BLaER1 treated with 17β-estradiol and CSF1 and Interleukin-3, amounts not matched to agents 10 nM and 100 nM (cell line): ENCODE measurements at regions not wholly inside any gene's neighbourhood (a gene's known extent, or its start where the extent isn't known, plus 50 kb on each side); places are given as distances from the start of the nearest gene placed in this dataset.

Source experiments
- H3K27ac ChIP-seq, 11 experiments: shearing (Covaris generic); formaldehyde crosslinking; 2 replicates each; pipeline ENCODE4 v1.8.1; 2022
- H3K27me3 ChIP-seq, 11 experiments: shearing (Covaris generic); formaldehyde crosslinking; 2 replicates each; pipeline ENCODE4 v1.8.1; 2022
- H3K36me3 ChIP-seq, 11 experiments: shearing (Covaris generic); formaldehyde crosslinking; 2 replicates each; pipeline ENCODE4 v1.8.1; 2022
- H3K4me1 ChIP-seq, 10 experiments: shearing (Covaris generic); formaldehyde crosslinking; 2 replicates each; pipeline ENCODE4 v1.8.1; 2022
- H3K4me2 ChIP-seq, 11 experiments: shearing (Covaris generic); formaldehyde crosslinking; 2 replicates each; pipeline ENCODE4 v1.8.1; 2022
- H3K4me3 ChIP-seq, 10 experiments: shearing (Covaris generic); formaldehyde crosslinking; 2 replicates each; pipeline ENCODE4 v1.8.1; 2022
- H3K9ac ChIP-seq, 11 experiments: shearing (Covaris generic); formaldehyde crosslinking; 2 replicates each; pipeline ENCODE4 v1.8.1; 2022
- H3K9me3 ChIP-seq, 11 experiments: shearing (Covaris generic); formaldehyde crosslinking; replicated peaks in 1 of 11; 2 replicates each; pipeline ENCODE4 v1.8.1; 2022
- H4K20me1 ChIP-seq, 11 experiments: shearing (Covaris generic); formaldehyde crosslinking; 2 replicates each; pipeline ENCODE4 v1.8.1; 2022
- Cebpa-rat ChIP-seq, 11 experiments: shearing (Covaris generic); IDR thresholded peaks; 2 replicates each; pipeline ENCODE4 v1.8.1; 2022

- Histone ChIP-seq H3K27me3 (no peaks in the 10 kb centered on the region), H3K36me3 (no peaks in the 10 kb centered on the region), H3K4me1 (no peaks in the 10 kb centered on the region), H3K9me3 (0 out of 22 replicates have a peak, but pooled peaks cover 0 to under 1% (median 0%) of the 10 kb centered on the region in 11 experiments), H4K20me1 (no peaks in the 10 kb centered on the region), H3K4me3 (no peak overlapping the region), H3K9ac (no peak overlapping the region), H3K4me2 (no peak overlapping the region), H3K27ac (no peak overlapping the region)
- no peak for TF ChIP-seq Cebpa-rat (IDR thresholded peaks at IDR 0.05)
These were observed 118.0 kb upstream of the PRICKLE1 start for GRCh38 chr12:42707312-42708226.

- H3K4me1 ChIP-seq: no peaks in the 10 kb centered on the region
- no peaks in the 10 kb centered on the region for H3K36me3 ChIP-seq
- no peak overlapping the region for H3K4me3 ChIP-seq
- H3K9me3 ChIP-seq: no peaks in the 10 kb centered on the region
- no peak for TF ChIP-seq Cebpa-rat (IDR thresholded peaks at IDR 0.05)
- H3K4me2 ChIP-seq: no peak overlapping the region
- no peaks in the 10 kb centered on the region for H4K20me1 ChIP-seq
- H3K9ac ChIP-seq: no peak overlapping the region
- no peak overlapping the region for H3K27ac ChIP-seq
- H3K27me3 ChIP-seq: no peaks in the 10 kb centered on the region
These were observed 116.8 kb upstream of the PRICKLE1 start for GRCh38 chr12:42706321-42706720.

GRCh38 chr12:42705863-42706262, 116.3 kb upstream of the PRICKLE1 start:
- H3K27ac ChIP-seq: no peak overlapping the region

GRCh38 chr12:42704810-42705401, 115.4 kb upstream of the PRICKLE1 start:
- Histone ChIP-seq H3K4me2 (no peak overlapping the region), H3K27me3 (no peaks in the 10 kb centered on the region), H3K9ac (no peak overlapping the region), H3K4me1 (no peaks in the 10 kb centered on the region), H3K9me3 (no peaks in the 10 kb centered on the region), H3K27ac (no peak overlapping the region), H3K36me3 (no peaks in the 10 kb centered on the region), H4K20me1 (no peaks in the 10 kb centered on the region), H3K4me3 (no peak overlapping the region)
- TF ChIP-seq Cebpa-rat (IDR thresholded peaks at IDR 0.05): no peak

More at GRCh38 chr12:42705863-42706262, 116.3 kb upstream of the PRICKLE1 start:
- Histone ChIP-seq H3K9me3 (no peaks in the 10 kb centered on the region), H3K4me1 (no peaks in the 10 kb centered on the region), H3K27me3 (no peaks in the 10 kb centered on the region), H3K36me3 (no peaks in the 10 kb centered on the region), H3K9ac (no peak overlapping the region), H3K4me2 (no peak overlapping the region), H3K4me3 (no peak overlapping the region), H4K20me1 (no peaks in the 10 kb centered on the region)
- no peak for TF ChIP-seq Cebpa-rat (IDR thresholded peaks at IDR 0.05)

- Histone ChIP-seq H3K36me3 (no peaks in the 10 kb centered on the region), H3K9me3 (no peaks in the 10 kb centered on the region; a peak in 1 of 22 replicates), H3K27me3 (no peaks in the 10 kb centered on the region), H3K9ac (no peak overlapping the region), H3K4me2 (no peak overlapping the region), H3K4me3 (no peak overlapping the region), H3K4me1 (no peaks in the 10 kb centered on the region), H4K20me1 (no peaks in the 10 kb centered on the region), H3K27ac (no peak overlapping the region)
- TF ChIP-seq Cebpa-rat (IDR thresholded peaks at IDR 0.05): no peak
These were observed 114.8 kb upstream of the PRICKLE1 start for GRCh38 chr12:42704340-42704739.

- TF ChIP-seq Cebpa-rat (IDR thresholded peaks at IDR 0.05): no peak
- H3K27ac ChIP-seq: no peak overlapping the region
These were observed 111.5 kb upstream of the PRICKLE1 start for GRCh38 chr12:42701084-42701483.

GRCh38 chr12:42698213-42698612, 108.7 kb upstream of the PRICKLE1 start:
- 0 out of 22 replicates have a peak overlapping the region, but pooled peaks of 2 of the 11 experiments have one; percentile 3 to 11 for H3K4me2 ChIP-seq

More at GRCh38 chr12:42701084-42701483, 111.5 kb upstream of the PRICKLE1 start:
- H3K36me3 ChIP-seq: no peaks in the 10 kb centered on the region
- peaks cover 0 to 16% (median 4%) of the 10 kb centered on the region in 10 experiments; a peak in 5 of 20 replicates for H3K4me1 ChIP-seq
- H3K9me3 ChIP-seq: peaks cover 7 to 28% (median 14%) of the 10 kb centered on the region in 11 experiments; a peak in 19 of 22 replicates
- no peaks in the 10 kb centered on the region for H4K20me1 ChIP-seq
- no peak overlapping the region for H3K9ac ChIP-seq
- H3K4me2 ChIP-seq: no peak overlapping the region
- no peaks in the 10 kb centered on the region for H3K27me3 ChIP-seq
- no peak overlapping the region for H3K4me3 ChIP-seq

GRCh38 chr12:42696406-42697149, 107.0 kb upstream of the PRICKLE1 start:
- no peak overlapping the region for H3K4me3 ChIP-seq
- H3K9me3 ChIP-seq: peaks cover 13 to 46% (median 23%) of the 10 kb centered on the region in 11 experiments; a peak in 20 of 22 replicates
- TF ChIP-seq Cebpa-rat (IDR thresholded peaks at IDR 0.05): peak in 5 of 11 experiments; percentile 13 to 70 (median 48); a peak in 5 of 22 replicates
- no peaks in the 10 kb centered on the region for H4K20me1 ChIP-seq
- peaks cover 0 to 16% (median 4%) of the 10 kb centered on the region in 10 experiments; a peak in 5 of 20 replicates for H3K4me1 ChIP-seq
- no peaks in the 10 kb centered on the region for H3K27me3 ChIP-seq
- H3K4me2 ChIP-seq: peak overlapping the region in 3 of 11 experiments; percentile 12 to 33 (median 19); a peak in 2 of 22 replicates
- no peak overlapping the region for H3K9ac ChIP-seq
- H3K27ac ChIP-seq: peak overlapping the region in 3 of 11 experiments; percentile 0 to 27 (median 19); a peak in 5 of 22 replicates
- no peaks in the 10 kb centered on the region for H3K36me3 ChIP-seq

More at GRCh38 chr12:42698213-42698612, 108.7 kb upstream of the PRICKLE1 start:
- no peaks in the 10 kb centered on the region for H3K36me3 ChIP-seq
- H3K4me1 ChIP-seq: peaks cover 0 to 16% (median 4%) of the 10 kb centered on the region in 10 experiments; a peak in 5 of 20 replicates
- no peak overlapping the region for H3K4me3 ChIP-seq
- H4K20me1 ChIP-seq: no peaks in the 10 kb centered on the region
- peak in 5 of 11 experiments; percentile 24 to 59 (median 43); a peak in 3 of 22 replicates for TF ChIP-seq Cebpa-rat (IDR thresholded peaks at IDR 0.05)
- H3K9me3 ChIP-seq: peaks cover 13 to 42% (median 23%) of the 10 kb centered on the region in 11 experiments; a peak in 20 of 22 replicates
- no peak overlapping the region for H3K9ac ChIP-seq
- no peaks in the 10 kb centered on the region for H3K27me3 ChIP-seq
- peak overlapping the region in 2 of 11 experiments; percentile 24 to 25; a peak in 3 of 22 replicates for H3K27ac ChIP-seq
